ENCODE measurements at regions not wholly inside any gene's neighbourhood (a gene's known extent, or its start where the extent isn't known, plus 50 kb on each side); places are given as distances from the start of the nearest gene placed in this dataset.

DNA sequence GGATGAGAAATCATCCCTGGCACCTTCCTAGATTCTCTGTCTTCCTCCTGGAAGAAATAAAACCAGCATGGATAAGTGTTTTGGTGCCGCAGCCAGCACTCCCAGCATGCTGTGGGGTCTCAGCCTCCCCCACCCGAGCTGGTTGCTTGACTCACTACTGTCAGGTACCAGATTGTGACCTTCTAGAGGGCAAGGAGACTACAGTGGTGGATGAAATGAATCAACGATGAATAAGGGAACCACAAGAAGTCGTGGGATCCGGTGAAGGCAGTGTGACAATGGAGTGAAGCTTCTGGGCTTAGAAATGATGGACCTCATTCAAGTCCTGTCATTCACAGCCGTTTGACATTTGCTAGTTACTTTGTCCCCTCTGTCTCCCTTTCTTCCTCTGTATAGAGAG, 50.2 kb upstream of the SLCO3A1 start:
- TF ChIP-seq, protein P1, sequence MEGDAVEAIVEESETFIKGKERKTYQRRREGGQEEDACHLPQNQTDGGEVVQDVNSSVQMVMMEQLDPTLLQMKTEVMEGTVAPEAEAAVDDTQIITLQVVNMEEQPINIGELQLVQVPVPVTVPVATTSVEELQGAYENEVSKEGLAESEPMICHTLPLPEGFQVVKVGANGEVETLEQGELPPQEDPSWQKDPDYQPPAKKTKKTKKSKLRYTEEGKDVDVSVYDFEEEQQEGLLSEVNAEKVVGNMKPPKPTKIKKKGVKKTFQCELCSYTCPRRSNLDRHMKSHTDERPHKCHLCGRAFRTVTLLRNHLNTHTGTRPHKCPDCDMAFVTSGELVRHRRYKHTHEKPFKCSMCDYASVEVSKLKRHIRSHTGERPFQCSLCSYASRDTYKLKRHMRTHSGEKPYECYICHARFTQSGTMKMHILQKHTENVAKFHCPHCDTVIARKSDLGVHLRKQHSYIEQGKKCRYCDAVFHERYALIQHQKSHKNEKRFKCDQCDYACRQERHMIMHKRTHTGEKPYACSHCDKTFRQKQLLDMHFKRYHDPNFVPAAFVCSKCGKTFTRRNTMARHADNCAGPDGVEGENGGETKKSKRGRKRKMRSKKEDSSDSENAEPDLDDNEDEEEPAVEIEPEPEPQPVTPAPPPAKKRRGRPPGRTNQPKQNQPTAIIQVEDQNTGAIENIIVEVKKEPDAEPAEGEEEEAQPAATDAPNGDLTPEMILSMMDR (IDR thresholded peaks at IDR 0.05): no peak
- no peak for TF ChIP-seq GATA2 (CRISPR knock-in tag; IDR thresholded peaks at IDR 0.05)
- TF ChIP-seq RCOR1 (IDR thresholded peaks at IDR 0.05; ENCODE audit: low read length): no peak
- no peak for TF ChIP-seq FOXM1 (IDR thresholded peaks at IDR 0.05; ENCODE audit: low read depth)
